ENCODE measurements at regions not wholly inside any gene's neighbourhood (a gene's known extent, or its start where the extent isn't known, plus 50 kb on each side); places are given as distances from the start of the nearest gene placed in this dataset.

GRCh38 chr14:41229824-41230223 lies 376.9 kb upstream of the LRFN5 start:
- no CpG with 5 or more reads among the region's 2 CpGs for WGBS (ENCODE audit: insufficient coverage)
- Histone ChIP-seq H3K4me3 (replicated peaks in 1 of 3; ENCODE audit: low read depth in 2 of 3, low read length in 3 of 3) (no peak overlapping the region), H3K27ac (ENCODE audit: low read depth in 1 of 2, low read length in 2 of 2) (no peak overlapping the region), H3K9me3 (replicated peaks in 1 of 2; ENCODE audit: control insufficient read depth in 1 of 2, insufficient read depth in 1 of 2, low read length in 2 of 2) (no peaks in the 10 kb centered on the region), H3K9ac (ENCODE audit: insufficient read depth, low read length, poor library complexity, severe bottlenecking) (no peak overlapping the region), H3K4me2 (replicated peaks; ENCODE audit: extremely low read depth, low read length, poor library complexity, severe bottlenecking) (no peak overlapping the region), H3K79me2 (ENCODE audit: insufficient read depth, low read length) (no peaks in the 10 kb centered on the region), H2AFZ (ENCODE audit: insufficient read depth, low read depth, low read length, poor library complexity, severe bottlenecking) (no peak overlapping the region), H3K27me3 (ENCODE audit: control insufficient read depth in 2 of 2, insufficient read depth in 2 of 2, low read length in 2 of 2) (no peaks in the 10 kb centered on the region), H3K36me3 (replicated peaks in 1 of 2; ENCODE audit: control insufficient read depth in 1 of 2, insufficient read depth in 2 of 2, low read length in 2 of 2) (no peaks in the 10 kb centered on the region), H3K4me1 (ENCODE audit: control insufficient read depth in 1 of 2, insufficient read depth in 2 of 2, low read length in 2 of 2) (no peaks in the 10 kb centered on the region), H4K20me1 (ENCODE audit: insufficient read depth, low read length) (no peaks in the 10 kb centered on the region)
- Mint-ChIP-seq H3K27me3 (ENCODE audit: low read depth in 3 of 3) (no peaks in the 10 kb centered on the region), H3K4me1 (no peaks in the 10 kb centered on the region), H3K27ac (no peak overlapping the region), H3K36me3 (no peaks in the 10 kb centered on the region), H3K4me3 (no peak overlapping the region), H3K9me3 (peaks cover 0 to 5% (median 0%) of the 10 kb centered on the region in 7 donors)
- intact Hi-C loops (cut with micrococcal nuclease) = no loop called here
- no peak for DNase-seq
- TF ChIP-seq, protein P1, sequence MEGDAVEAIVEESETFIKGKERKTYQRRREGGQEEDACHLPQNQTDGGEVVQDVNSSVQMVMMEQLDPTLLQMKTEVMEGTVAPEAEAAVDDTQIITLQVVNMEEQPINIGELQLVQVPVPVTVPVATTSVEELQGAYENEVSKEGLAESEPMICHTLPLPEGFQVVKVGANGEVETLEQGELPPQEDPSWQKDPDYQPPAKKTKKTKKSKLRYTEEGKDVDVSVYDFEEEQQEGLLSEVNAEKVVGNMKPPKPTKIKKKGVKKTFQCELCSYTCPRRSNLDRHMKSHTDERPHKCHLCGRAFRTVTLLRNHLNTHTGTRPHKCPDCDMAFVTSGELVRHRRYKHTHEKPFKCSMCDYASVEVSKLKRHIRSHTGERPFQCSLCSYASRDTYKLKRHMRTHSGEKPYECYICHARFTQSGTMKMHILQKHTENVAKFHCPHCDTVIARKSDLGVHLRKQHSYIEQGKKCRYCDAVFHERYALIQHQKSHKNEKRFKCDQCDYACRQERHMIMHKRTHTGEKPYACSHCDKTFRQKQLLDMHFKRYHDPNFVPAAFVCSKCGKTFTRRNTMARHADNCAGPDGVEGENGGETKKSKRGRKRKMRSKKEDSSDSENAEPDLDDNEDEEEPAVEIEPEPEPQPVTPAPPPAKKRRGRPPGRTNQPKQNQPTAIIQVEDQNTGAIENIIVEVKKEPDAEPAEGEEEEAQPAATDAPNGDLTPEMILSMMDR (IDR thresholded peaks at IDR 0.05) = no peak

DNA sequence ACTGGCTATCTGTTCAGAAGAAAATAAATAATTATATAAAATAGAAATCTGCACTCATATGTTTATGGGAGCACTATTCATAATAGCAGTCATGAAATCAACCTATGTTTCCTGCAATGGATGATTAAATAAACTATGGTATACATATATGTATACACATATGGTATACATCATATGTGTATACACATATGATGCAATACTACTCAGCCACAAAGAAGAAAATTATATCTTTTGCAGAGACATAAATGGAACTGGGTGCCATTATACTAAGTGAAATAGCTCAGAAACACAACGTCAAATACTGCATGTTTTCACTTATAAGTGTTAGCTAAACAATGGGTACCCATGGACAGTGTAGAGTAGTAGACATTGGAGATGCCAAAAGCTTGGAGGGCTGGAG lies 381.2 kb upstream of the LRFN5 start:
- DNase-seq = no peak
- H3K27ac Mint-ChIP-seq = no peak overlapping the region
- intact Hi-C loops (cut with micrococcal nuclease) = no loop called here
- Histone ChIP-seq H3K9me3 (replicated peaks in 1 of 2; ENCODE audit: control insufficient read depth in 1 of 2, insufficient read depth in 1 of 2, low read length in 2 of 2) (no peaks in the 10 kb centered on the region), H3K27me3 (ENCODE audit: control insufficient read depth in 2 of 2, insufficient read depth in 2 of 2, low read length in 2 of 2) (no peaks in the 10 kb centered on the region), H3K9ac (ENCODE audit: insufficient read depth, low read length, poor library complexity, severe bottlenecking) (no peak overlapping the region), H4K20me1 (ENCODE audit: insufficient read depth, low read length) (no peaks in the 10 kb centered on the region), H3K27ac (ENCODE audit: low read depth in 1 of 2, low read length in 2 of 2) (no peak overlapping the region), H3K4me3 (replicated peaks in 1 of 3; ENCODE audit: low read depth in 2 of 3, low read length in 3 of 3) (no peak overlapping the region), H3K79me2 (ENCODE audit: insufficient read depth, low read length) (no peaks in the 10 kb centered on the region), H3K36me3 (replicated peaks in 1 of 2; ENCODE audit: control insufficient read depth in 1 of 2, insufficient read depth in 2 of 2, low read length in 2 of 2) (no peaks in the 10 kb centered on the region), H2AFZ (ENCODE audit: insufficient read depth, low read depth, low read length, poor library complexity, severe bottlenecking) (no peak overlapping the region), H3K4me2 (replicated peaks; ENCODE audit: extremely low read depth, low read length, poor library complexity, severe bottlenecking) (no peak overlapping the region), H3K4me1 (ENCODE audit: control insufficient read depth in 1 of 2, insufficient read depth in 2 of 2, low read length in 2 of 2) (no peaks in the 10 kb centered on the region)
- H3K4me1 Mint-ChIP-seq = no peaks in the 10 kb centered on the region
- no peak overlapping the region for H3K4me3 Mint-ChIP-seq
- TF ChIP-seq, protein P1 (IDR thresholded peaks at IDR 0.05) = no peak
- H3K9me3 Mint-ChIP-seq = peaks cover 0 to 3% (median 0%) of the 10 kb centered on the region in 7 donors
- WGBS (ENCODE audit: insufficient coverage) = 100% methylated on average over 1 of the region's 1 CpG
- H3K36me3 Mint-ChIP-seq = no peaks in the 10 kb centered on the region
- H3K27me3 Mint-ChIP-seq (ENCODE audit: low read depth in 3 of 3) = no peaks in the 10 kb centered on the region
